ENCODE measurements at regions not wholly inside any gene's neighbourhood (a gene's known extent, or its start where the extent isn't known, plus 50 kb on each side); places are given as distances from the start of the nearest gene placed in this dataset.

DNA sequence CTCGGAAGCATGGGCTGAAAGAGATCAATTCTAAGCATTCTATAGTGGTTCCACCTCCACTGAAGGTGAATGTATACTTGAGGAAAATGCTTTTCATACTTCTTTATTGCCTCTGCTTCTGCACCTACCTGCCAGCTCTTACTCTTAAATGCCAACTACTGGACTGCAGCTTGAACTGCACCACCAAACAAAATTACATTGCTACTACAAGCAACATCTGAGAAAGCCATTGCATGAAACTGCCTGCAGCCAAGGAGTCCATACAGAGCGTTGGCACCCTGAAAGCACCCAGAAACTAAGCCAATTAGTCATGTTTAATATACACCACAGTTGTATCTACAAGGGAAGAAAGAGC is 440.9 kb downstream of the BTBD3 start:
- no peak for DNase-seq (ENCODE audit: low read depth)
- no peak overlapping the region for H3K4me3 ChIP-seq (ENCODE audit: low read length)
- TF ChIP-seq, protein P1, sequence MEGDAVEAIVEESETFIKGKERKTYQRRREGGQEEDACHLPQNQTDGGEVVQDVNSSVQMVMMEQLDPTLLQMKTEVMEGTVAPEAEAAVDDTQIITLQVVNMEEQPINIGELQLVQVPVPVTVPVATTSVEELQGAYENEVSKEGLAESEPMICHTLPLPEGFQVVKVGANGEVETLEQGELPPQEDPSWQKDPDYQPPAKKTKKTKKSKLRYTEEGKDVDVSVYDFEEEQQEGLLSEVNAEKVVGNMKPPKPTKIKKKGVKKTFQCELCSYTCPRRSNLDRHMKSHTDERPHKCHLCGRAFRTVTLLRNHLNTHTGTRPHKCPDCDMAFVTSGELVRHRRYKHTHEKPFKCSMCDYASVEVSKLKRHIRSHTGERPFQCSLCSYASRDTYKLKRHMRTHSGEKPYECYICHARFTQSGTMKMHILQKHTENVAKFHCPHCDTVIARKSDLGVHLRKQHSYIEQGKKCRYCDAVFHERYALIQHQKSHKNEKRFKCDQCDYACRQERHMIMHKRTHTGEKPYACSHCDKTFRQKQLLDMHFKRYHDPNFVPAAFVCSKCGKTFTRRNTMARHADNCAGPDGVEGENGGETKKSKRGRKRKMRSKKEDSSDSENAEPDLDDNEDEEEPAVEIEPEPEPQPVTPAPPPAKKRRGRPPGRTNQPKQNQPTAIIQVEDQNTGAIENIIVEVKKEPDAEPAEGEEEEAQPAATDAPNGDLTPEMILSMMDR (conservative IDR thresholded peaks at IDR 0.05; ENCODE audit: low read depth, low read length): no peak

DNA sequence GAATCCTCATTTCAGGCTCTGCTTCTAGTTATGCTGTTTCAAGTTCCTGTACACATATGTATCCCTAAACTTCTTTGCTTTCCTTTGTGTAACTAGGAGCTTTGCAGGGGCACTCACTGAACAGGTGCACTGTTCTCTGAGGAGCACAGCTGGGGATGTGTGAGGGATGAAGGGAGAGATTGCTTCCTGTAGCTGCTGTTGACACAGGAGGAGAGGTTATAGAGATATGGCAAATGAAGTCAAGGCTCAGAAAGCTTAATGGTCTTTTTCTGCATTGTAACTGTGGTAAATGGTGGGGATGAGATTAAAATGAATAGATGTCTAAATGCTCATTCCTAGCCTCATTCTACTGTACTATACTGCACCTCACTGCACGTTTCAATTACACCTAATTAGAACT is 454.3 kb downstream of the BTBD3 start:
- DNase-seq (ENCODE audit: low read depth): no peak
- H3K4me3 ChIP-seq (ENCODE audit: low read length): no peak overlapping the region
- TF ChIP-seq, protein P1 (conservative IDR thresholded peaks at IDR 0.05; ENCODE audit: low read depth, low read length): no peak

- TF ChIP-seq, protein P1 (conservative IDR thresholded peaks at IDR 0.05; ENCODE audit: low read depth, low read length): no peak
- no peak for DNase-seq (ENCODE audit: low read depth)
- H3K4me3 ChIP-seq (ENCODE audit: low read length): no peak overlapping the region
These were observed 454.9 kb downstream of the BTBD3 start for GRCh38 chr20:12372557-12372956.

GRCh38 chr20:12375967-12376366 is 458.3 kb downstream of the BTBD3 start:
- H3K4me3 ChIP-seq (ENCODE audit: low read length): no peak overlapping the region
- no peak for DNase-seq (ENCODE audit: low read depth)
- TF ChIP-seq, protein P1 (conservative IDR thresholded peaks at IDR 0.05; ENCODE audit: low read depth, low read length): no peak

- TF ChIP-seq, protein P1 (conservative IDR thresholded peaks at IDR 0.05; ENCODE audit: low read depth, low read length): no peak
- DNase-seq (ENCODE audit: low read depth): no peak
- H3K4me3 ChIP-seq (ENCODE audit: low read length): no peak overlapping the region
These were observed 466.1 kb downstream of the BTBD3 start for GRCh38 chr20:12383821-12384220.

DNA sequence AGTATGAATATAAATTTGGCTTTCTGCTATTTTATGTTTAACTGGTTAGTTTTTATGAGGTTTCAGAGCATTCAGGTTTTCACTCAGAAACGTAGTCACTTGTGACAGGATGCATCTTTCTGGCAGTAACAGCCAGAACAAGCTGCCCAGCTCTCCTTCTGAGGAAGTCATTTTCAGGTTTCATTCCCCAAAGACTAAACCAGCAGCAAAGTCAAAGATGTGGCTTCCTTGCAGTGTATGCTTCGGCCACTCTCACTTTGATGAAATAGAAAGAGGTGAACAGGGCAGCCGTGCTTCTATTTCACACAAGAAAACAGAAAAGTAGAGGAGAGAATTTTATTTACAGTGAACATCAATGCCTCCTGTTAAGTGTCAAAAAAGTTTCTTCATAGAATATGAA is 469.1 kb downstream of the BTBD3 start:
- H3K4me3 ChIP-seq (ENCODE audit: low read length): no peak overlapping the region
- TF ChIP-seq, protein P1 (conservative IDR thresholded peaks at IDR 0.05; ENCODE audit: low read depth, low read length): no peak
- DNase-seq (ENCODE audit: low read depth): no peak

- H3K4me3 ChIP-seq (ENCODE audit: low read length): no peak overlapping the region
- TF ChIP-seq, protein P1 (conservative IDR thresholded peaks at IDR 0.05; ENCODE audit: low read depth, low read length): no peak
- no peak for DNase-seq (ENCODE audit: low read depth)
These were observed 473.4 kb downstream of the BTBD3 start for GRCh38 chr20:12391099-12391498.
